HuH-7 (cell line): ENCODE measurements at regions not wholly inside any gene's neighbourhood (a gene's known extent, or its start where the extent isn't known, plus 50 kb on each side); places are given as distances from the start of the nearest gene placed in this dataset.
"Not testable (repeated sequence)": the region's sequence is repeated elsewhere in the genome, so short reads cannot be mapped to it uniquely, and the experiment has no call there.

Experiments used
- DNase-seq: peaks from one replicate; pipeline ENCODE4 v3.0.0; 2011; ENCODE audit warnings: low spot score

DNA sequence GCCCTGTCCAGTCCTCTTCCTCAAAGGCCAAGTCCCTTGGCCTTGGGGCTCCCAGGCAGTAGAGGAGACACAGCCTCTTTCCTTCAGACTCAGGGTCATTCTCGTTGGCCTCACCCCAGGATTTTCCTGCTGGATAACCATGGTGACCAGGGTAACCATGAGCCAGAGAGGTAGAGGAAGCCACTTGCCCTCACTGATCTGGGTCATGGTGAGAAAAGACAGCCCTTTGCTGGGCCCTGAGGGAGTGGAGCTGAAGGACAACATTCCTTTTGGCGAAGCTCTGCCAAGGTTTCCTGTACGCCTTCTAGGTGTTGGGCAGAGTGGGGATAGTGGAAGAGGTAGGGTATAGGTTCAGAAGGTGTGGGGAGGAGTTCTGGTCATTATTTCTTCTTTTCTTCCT, 53.1 kb upstream of the WNT4 start:
- DNase-seq: no peak

DNA sequence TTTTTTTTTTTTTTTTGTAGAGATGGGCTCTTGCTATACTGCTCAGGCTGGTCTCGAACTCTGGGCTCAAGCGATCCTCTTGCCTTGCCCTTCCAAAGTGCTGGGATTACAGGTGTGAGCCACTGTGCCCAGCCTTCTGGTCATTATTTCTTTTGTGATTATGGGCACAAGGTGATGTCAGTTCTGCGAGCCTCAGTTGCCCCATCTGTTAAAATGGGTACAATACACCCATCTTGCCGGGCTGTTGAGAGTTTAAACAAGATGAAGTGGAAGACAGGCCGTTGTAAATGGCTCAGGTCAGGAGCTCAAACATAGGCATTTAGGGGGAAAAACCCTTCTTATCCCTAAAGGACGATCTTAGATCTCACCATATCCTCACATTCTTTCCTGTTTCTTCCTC, 53.7 kb upstream of the WNT4 start:
- no peak for DNase-seq

DNA sequence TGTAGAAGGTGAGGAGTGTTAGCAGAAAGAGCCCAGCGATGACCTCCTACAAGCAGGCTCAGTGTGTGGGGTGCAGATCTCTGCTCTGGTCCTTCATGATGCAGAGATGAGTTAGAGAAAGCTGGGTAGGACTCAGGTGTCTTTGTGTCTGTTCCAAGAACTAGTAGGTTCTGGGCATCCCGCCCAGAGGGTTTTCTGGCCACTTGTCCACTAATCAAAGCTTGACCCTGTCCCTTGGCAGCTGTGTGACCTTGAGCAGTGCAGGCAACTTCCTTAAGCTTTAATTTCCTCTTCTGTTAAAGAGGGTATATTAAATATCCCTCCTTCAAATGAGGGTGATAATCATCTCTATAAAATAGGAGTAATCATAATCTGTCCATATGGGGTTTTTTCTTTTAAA, 54.7 kb upstream of the WNT4 start:
- no peak for DNase-seq

DNA sequence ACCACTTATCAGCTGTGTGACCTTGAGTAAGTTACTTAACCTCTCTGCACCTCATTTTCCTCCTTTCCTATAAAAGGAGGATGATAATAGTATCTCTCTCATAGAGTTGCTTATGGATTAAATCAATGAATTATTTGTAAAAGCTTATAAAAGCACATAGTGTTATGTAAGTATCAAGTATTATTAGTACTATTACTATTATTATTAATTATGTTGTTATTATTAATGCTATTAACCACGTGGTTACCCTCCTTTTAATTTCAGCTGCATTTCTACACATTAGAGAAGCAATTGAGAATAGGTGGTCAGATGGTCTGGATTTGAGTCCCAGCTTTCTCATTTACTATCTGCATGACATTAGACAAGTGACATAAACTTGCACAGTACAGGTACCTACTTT, 58.1 kb upstream of the WNT4 start:
- DNase-seq: no peak

DNA sequence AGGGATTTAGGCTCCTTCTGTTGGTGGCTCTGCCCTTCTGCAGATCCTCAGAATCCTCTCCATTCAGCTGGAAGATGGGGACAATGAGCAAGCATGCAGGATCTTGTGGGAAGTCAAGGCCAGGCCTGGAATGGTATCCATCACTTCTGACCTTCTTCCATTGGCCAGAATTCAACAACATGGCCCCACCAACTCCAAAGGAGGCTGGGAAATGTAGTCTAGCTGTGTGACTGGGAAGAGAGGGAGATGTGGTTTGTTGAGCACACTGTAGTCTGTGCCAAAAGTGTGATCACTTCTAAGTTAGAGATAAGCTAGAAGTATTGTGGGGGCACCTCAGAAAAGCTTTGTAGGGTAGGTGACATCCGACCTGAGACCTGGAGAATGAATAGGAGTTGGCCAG, 60.4 kb upstream of the WNT4 start:
- no peak for DNase-seq

DNA sequence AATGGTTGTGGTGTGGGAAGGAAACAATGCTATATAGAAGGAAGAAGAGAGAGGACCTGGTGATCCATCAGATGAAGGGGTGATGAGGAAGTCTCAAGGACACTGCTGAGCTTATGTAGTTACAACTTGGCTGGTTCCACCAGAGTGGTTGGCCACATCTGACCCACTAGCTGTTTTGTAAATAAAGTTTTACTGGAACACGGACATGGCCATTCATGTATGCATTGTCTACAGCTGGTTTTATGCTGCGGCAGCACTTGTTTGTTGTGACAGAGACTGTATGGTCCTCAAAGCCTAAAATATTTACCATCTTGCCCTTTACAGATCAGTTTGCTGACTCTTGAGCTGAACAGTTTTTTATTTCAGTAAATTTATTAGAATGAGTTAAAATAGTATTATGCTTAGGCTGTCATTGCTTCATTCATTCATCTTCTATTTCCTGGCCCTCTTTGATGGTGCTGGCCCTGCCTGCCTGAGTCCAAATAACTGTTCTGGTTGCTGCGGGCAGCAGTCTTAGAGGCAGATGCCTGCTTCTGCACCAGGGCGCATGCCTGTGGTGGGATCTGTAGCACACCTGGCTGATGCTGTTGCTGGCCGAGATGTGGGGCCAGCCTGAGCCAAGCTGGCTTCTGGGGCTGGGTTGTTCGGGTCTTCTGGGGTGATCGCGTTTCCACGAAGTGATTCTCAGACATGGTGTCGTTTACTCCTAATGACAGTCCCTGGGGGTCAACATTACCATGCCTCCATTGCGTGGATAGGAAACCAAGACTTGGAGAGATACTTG, 61.4 kb upstream of the WNT4 start:
- no peak for DNase-seq

DNA sequence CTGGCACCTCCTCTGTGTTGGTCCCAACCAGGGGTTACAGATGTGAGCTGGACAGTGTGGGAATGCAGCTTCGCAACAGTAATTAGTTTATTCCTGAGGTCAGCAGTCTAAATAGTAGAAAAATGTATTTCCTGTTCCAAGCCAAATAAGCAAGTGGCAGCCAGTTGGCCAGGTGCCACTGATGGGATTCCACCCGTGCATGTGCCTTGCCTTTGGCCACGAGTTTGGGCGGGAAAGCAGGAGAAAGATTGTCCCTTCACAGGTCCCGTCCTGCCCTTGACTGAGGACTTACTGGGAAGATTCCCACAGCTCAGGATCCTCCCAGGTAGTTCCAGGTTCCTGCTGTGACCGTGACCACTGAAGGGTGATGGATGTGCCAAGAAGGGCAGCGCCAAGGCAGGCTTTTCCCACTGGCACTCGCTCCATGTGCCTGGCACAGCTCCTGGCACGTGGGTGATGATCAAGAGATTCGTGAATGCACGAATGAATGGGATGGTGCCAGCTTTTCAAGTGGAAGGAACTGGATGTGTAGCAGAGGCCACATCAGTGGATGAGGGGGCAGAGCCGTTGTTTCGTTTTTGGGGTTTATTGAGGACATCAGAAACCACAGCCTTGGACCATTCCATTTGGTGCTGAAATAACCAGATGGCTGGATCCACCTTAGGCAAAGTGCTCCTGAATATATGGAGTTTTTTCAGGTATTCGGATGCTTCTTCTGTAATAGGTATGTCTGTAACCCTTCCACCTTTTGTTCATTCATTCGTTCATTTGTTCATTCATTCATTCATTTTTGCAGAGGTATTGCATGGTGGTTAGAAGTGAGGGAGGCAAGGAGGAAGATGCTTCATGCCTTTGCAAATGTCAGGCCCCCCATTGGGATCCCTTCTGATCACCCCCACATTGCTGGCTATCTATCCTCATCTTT, 62.4 kb upstream of the WNT4 start:
- no peak for DNase-seq

DNA sequence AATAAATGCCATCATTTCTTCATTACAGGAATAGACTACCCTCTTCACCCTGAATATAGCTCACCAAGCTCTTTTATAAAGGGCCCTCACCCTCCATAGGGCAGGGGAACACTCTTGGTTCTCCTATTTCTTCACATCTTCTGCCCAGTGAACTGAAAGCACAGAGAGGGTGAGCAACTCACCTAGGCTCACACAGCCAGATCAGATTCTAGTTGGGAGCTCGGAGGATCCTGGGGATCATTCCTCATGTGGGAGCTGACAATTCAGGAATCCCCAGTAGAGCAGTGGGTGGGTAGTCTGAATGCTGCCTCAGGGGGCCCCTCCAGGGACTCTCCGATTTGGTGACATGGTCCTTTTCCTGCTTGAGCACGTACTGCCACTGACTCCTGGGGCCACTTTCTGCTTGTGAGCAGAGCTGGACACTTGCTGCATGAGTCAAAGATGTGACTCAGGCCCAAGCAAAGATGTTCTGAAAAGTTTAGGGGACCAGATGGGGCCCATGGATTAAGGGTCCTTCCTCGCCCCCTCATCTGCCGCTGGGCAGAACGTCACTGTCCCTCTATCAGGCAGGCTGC, 63.7 kb upstream of the WNT4 start:
- no peak for DNase-seq

DNA sequence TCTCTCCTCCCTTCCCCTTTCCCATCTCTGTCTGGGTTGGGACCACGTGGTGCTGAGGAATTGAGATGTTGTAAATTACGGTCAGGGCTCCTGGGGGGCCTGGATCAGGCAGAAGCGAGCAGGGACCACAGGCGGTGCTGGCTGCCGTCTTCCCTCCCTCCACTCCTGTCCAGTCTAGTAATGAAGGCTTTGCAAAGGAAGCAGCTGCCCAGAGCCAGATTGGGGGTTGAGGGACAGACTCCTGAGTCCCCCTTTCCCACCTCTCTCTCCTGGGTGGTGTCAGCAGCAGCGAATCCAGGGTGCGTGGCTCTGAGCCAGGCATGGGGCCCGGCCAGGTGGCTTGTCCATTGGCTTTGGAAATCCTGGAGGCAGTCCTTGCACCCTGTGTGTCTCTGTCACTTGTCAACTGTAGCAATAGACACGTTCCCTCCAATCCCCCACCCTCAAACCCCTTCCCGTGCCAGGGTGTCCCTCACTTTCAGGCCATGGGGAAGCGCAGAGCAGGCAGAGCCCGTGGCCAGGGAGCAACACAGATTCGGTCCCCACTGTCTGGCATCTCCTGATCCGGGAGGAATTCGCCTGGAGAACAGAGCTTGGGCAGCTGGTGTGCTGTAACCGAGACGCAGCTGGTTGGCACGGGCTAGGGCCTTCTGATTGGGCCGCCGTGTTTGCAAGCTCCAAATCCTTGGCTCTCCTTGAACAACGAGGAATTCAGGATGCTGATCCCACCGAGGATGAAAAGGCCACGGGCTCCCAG, 64.8 kb upstream of the WNT4 start:
- no peak for DNase-seq

DNA sequence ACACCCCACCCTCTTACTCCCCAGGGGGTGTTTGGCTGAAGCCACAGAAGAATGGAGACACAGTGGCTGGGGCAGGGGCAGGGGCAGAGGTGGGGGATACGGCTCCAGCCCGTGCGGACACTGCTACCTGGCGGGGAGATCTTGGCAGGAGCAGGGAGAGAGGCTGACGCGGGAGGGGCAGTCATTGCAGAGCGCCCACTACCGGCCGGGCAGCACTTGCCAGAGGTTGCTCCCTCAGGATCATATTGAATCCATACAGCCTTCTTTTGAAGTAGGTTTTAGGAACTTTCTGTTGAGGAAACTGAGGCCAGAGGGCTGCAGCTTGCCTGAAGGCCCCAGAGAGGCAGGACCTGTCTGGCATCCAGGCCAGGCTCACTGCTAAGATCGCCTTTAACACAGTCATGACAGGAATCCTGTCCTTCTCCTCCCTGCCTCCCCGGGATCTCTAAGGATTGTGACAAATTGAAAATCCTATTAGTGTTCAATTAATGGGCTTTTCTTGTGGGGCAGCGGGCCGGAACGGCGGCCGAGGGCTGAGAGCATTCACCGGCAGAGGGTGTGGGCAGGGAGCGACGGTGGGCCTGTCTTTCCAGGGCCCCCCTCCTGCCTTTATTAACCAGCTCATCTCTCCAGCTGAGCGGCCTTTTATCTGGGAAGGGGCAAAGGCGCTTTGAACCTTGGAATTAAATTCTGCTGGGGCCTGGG, 65.5 kb upstream of the WNT4 start:
- DNase-seq: no peak

DNA sequence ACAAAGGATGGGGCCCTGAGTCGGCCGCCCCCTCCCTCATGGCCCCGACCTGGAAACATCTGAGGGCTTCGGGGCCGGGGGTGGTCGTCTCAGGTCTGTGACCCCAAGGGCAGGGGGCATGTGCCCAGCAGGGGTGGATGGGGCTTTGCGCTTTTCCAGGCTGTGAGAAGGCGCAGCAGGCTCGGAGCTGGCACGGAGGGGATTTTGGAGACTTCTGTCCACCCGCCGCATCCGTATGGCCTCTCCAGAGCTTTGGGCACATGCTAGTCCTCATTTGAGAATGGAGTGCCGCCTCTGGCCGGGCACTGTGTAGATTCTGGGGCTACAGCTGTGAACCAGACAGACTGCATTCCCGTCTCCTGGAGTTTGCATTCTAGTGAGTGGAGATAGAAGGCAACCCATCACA, 66.1 kb upstream of the WNT4 start:
- DNase-seq: no peak

DNA sequence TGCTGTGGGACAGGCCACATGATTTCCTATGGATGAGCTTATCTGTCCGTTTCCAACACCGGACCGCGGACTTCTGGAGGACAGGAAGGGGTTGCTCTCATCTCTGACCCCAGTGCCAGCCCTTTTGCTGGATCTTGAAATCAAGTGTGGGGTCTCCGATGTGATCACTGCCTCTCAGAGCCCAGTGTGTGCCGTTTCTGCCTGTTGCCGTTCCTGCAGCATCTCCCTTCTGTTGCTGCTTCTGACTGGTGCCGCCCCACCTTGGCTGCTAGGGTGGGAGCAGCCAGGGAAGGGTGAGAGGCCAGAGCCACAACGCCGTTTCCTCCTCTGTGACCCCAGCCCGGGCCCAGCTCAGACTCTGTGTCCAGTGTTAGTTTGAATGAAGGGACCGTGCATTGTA, 67.3 kb upstream of the WNT4 start:
- DNase-seq: no peak

DNA sequence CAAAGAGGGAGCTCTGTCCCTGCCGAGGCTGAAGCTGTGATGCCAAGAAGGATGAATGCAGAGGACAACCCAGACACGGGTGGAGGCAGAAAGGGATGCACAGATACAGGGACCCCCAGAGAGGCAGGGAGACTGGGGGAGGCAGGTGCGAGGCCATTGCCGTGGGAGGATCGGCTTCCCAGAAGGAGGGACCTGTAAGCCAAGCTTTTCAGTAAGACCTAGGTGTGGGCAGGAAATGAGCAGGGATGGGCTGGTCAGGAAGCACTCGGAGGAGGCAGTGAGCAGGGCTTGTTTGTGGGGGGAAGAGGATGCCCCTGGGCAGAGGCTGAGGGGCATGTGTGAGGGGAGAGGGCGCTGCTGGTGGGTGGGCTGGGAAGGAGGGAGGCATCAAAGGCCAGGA, 67.7 kb upstream of the WNT4 start:
- DNase-seq: no peak

DNA sequence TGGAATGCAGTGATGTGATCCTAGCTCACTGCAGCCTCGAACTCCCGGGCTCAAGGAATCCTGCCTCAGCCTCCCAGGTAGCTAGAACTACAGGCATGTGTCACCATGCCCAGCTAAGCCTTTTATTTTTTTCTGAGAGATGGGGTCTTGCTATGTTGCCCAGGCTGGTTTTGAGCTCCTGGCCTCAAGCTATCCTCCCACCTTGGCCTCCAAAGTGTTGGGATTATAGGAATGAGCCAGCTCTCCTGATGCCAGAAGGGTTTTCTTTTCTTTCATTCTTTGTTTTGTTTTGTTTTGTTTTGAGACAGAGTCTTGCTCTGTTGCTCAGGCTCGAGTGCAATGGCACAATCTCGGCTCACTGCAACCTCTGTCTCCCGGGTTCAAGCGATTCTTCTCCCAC, 68.6 kb upstream of the WNT4 start:
- DNase-seq: not testable (repeated sequence)

DNA sequence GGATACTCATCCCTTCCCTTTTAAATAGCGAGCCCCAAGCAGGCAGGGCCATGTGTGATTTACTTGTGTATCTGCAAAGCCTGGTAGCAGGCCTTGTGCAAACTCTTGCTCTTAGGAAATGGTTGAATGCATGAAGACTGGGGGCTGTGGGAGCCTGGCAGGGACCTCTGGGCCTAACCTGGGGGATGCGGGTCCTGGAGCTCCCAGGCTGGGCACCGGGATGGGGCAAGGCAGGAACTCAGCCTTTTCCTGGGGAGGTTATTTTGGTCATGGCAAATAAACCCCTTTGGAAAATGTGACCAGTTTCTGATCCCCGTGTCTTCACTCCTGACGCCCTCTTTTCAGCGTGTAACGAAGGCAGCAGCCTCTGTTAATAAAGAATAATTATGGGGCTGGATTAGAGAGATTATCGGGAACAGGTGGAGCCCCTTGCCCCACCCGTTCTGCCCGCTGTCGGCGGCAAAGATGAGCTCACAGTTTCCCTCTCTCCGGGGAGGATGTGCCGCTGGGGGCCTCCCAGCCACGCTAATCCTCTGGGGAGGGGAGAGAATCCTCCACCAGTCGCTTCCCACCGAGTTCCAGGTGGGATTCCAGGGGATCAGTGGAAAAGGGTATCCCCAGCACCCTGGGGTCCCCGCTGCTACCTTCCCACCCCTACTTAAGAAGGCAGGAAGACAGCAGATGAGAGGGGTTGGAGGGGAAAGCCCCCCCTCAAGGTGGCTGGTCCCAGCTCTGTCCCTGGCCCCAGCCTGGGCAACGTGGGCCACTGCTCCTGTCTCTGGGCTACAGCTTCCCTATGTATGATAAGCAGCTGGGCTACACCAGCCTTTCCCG, 69.7 kb upstream of the WNT4 start:
- no peak for DNase-seq

DNA sequence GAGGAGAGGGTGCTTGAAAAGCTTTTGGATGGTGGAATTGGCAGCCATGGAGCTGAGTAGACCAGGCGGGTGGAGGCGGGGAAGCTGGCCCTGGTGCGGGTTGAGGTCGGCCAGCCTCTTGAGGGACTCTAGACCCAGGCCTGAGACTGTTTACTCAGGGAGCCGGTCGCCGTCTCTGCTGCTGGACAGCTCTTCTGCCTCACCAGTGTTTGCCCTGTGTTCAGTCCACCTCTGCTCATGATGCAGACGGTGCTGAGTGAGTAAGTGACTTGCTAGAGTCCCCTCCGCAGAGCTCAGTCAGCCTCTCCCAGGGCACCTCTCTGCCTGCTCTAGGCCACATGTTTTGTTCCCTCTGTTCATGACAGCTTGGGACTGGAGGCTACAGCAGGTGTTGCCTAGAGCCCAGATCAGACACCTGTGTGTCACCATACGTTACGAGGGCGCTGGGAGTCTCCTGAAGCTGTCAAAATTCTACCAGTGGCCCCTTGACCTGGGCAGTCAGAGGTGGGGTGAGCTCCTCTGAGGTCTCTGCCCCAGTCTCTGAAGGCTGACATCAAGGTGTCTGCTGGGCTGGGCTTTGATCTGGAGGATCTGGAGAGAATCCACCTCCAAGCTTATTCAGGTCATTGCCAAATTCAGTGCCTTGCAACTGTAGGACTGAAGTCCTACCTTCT, 73.5 kb upstream of the WNT4 start:
- DNase-seq: no peak

DNA sequence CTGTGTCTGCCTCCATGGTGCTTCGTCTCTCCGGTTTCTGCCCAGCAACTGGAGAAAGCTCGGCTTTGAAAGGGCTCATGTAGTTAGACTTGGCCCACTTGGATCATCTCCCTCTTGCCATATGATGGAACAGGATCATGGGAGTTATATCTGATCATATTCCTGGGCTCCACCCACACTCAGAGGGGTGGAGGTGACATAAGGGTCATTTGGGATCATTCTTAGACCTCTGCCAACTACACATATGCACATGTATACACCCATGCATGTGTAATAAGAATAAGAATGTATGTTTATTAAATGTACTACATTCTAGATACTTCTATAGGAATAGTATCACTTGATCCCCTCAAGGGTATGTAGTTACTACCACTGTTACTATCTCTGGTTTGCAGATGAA, 74.1 kb upstream of the WNT4 start:
- DNase-seq: no peak

DNA sequence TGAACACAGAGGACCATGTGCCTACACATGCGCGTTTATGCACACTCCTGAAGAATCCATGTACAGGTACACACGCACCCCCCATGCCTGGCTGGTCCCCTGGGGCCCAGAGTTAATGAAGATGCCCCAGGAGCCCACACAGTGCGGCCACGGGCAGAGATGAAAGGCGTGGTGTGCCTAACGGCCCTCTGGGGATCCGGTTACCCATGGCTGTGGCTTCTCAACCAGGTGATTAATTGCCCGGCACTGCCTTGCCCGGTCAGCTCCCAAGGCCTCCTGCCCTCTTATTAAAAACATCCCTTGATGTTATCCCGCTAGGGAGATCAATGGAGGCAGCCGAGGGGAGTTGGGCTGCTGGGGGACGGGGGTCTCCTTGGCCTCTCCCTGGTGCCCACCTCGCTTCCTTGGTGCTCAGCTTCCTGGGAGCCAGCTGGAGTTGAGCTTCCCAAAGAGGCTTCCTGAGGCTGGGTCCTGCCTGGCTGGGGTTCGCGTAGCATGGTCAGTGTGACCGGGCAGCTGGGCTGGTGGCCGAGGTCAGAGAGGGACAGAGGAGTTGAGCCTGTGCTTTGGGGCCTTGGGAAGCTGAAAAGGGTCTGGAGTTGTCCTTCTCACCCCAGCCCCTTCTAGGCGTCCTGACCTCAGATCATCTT, 75.0 kb upstream of the WNT4 start:
- DNase-seq: no peak

DNA sequence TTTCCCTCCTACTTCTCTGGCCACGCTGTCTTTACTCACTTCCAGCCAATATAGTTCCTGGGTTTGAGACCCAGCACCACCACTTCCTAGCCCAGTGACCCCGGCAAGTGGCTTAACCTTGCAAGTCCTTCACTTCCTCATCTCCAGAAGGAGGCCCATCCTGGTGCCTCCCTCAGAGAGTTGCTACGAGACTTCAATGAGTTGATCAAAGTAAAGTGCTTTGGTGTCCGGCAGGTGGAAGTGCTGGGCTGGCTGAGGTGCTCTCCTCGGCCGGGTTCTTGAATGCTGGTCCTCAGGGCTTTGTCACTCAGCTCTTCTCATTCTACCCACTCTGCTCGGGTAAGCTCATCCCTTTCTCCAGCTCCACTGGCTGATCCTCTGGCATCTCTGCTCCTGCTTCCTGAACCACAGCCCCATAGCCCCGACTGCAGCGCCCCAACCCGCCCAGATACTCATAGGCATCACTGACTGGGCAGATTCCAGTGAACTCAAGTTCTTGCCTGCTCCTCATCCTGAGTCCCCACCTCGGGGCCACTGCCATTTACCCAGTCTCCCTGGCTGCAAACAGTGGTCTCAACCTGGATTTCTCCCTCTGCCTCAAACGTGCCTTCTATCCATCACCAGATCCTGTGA, 75.8 kb upstream of the WNT4 start:
- no peak for DNase-seq
